ENCODE measurements at regions not wholly inside any gene's neighbourhood (a gene's known extent, or its start where the extent isn't known, plus 50 kb on each side); places are given as distances from the start of the nearest gene placed in this dataset.

GRCh38 chr12:65637150-65637549, 187.1 kb upstream of the HMGA2 start:
- Histone ChIP-seq H3K27me3 (ENCODE audit: low read depth) (peaks cover 5% of the 10 kb centered on the region), H3K36me3 (no peaks in the 10 kb centered on the region), H3K27ac (no peak overlapping the region), H3K4me3 (no peak overlapping the region), H3K4me1 (no peaks in the 10 kb centered on the region), H3K9me3 (no peaks in the 10 kb centered on the region)
- no peak for DNase-seq
- intact Hi-C loops (cut with DNase I), result no loop called here
- no peak for ATAC-seq
- TF ChIP-seq CTCF (IDR thresholded peaks at IDR 0.05), result no peak

GRCh38 chr12:65637774-65638173, 186.5 kb upstream of the HMGA2 start:
- H3K27ac ChIP-seq, result no peak overlapping the region
- peaks cover 5% of the 10 kb centered on the region for H3K27me3 ChIP-seq (ENCODE audit: low read depth)
- H3K4me3 ChIP-seq, result no peak overlapping the region
- DNase-seq (no peak), ATAC-seq (no peak)
- TF ChIP-seq CTCF (IDR thresholded peaks at IDR 0.05), result no peak
- H3K4me1 ChIP-seq, result no peaks in the 10 kb centered on the region
- no peaks in the 10 kb centered on the region for H3K9me3 ChIP-seq
- intact Hi-C loops (cut with DNase I), result no loop called here
- no peaks in the 10 kb centered on the region for H3K36me3 ChIP-seq

- H3K4me3 ChIP-seq, result no peak overlapping the region
- DNase-seq (no peak), ATAC-seq (no peak)
- intact Hi-C loops (cut with DNase I), result no loop called here
- H3K9me3 ChIP-seq, result no peaks in the 10 kb centered on the region
- no peaks in the 10 kb centered on the region for H3K36me3 ChIP-seq
- no peak for TF ChIP-seq CTCF (IDR thresholded peaks at IDR 0.05)
- H3K27me3 ChIP-seq (ENCODE audit: low read depth), result peaks cover 5% of the 10 kb centered on the region
- H3K4me1 ChIP-seq, result no peaks in the 10 kb centered on the region
- no peak overlapping the region for H3K27ac ChIP-seq
These were observed 186.0 kb upstream of the HMGA2 start for GRCh38 chr12:65638324-65638723.

- Histone ChIP-seq H3K9me3 (no peaks in the 10 kb centered on the region), H3K4me1 (no peaks in the 10 kb centered on the region), H3K27me3 (ENCODE audit: low read depth) (peaks cover 11% of the 10 kb centered on the region), H3K27ac (no peak overlapping the region), H3K4me3 (no peak overlapping the region), H3K36me3 (no peaks in the 10 kb centered on the region)
- no peak for TF ChIP-seq CTCF (IDR thresholded peaks at IDR 0.05)
- DNase-seq, result no peak
- ATAC-seq, result peak in 1 of 2 donors; percentile 17
- intact Hi-C loops (cut with DNase I), result no loop called here
These were observed 183.8 kb upstream of the HMGA2 start for GRCh38 chr12:65640489-65640901.

- ATAC-seq, result no peak
- intact Hi-C loops (cut with DNase I), result no loop called here
- Histone ChIP-seq H3K27ac (no peak overlapping the region), H3K4me3 (no peak overlapping the region), H3K27me3 (ENCODE audit: low read depth) (peaks cover 14% of the 10 kb centered on the region), H3K9me3 (no peaks in the 10 kb centered on the region), H3K36me3 (no peaks in the 10 kb centered on the region), H3K4me1 (no peaks in the 10 kb centered on the region)
- TF ChIP-seq CTCF (IDR thresholded peaks at IDR 0.05), result no peak
- DNase-seq, result no peak
These were observed 182.1 kb upstream of the HMGA2 start for GRCh38 chr12:65642061-65642661.

Data from lower lobe of right lung (tissue), 2 donors.